Mucosa of descending colon (tissue), 3 donors: ENCODE measurements at regions not wholly inside any gene's neighbourhood (a gene's known extent, or its start where the extent isn't known, plus 50 kb on each side); places are given as distances from the start of the nearest gene placed in this dataset.

Source experiments
- ATAC-seq: fragments of 200-7000 bp; cut with Tn5 transposase; one replicate; pipeline ENCODE4 v1.9.1; 2020; ENCODE audit warnings: mild to moderate bottlenecking, moderate library complexity
- DNase-seq, 3 donors: peaks; one replicate each; pipeline ENCODE4 v3.0.0-alpha.2; 2020
- H3K36me3 ChIP-seq: fragments of 200-600 bp; one replicate; pipeline ENCODE4 v1.8.0; 2021; ENCODE audit warnings: low read depth, mild to moderate bottlenecking
- H3K4me1 ChIP-seq: fragments of 200-600 bp; one replicate; pipeline ENCODE4 v1.8.0; 2021; ENCODE audit warnings: low read depth, mild to moderate bottlenecking
- H3K4me3 ChIP-seq: fragments of 200-600 bp; one replicate; pipeline ENCODE4 v1.8.0; 2021; ENCODE audit warnings: mild to moderate bottlenecking
- H3K9me3 ChIP-seq: fragments of 200-600 bp; one replicate; pipeline ENCODE4 v1.8.0; 2021; ENCODE audit warnings: mild to moderate bottlenecking
- CTCF ChIP-seq: fragments of 200-600 bp; IDR thresholded peaks from one replicate; pipeline ENCODE4 v1.8.0; 2022; ENCODE audit warnings: antibody characterized with exemption, mild to moderate bottlenecking
- intact Hi-C, 2 donors: fragments of 100-400 bp; cut with DNase I in 1 of 2; cut with micrococcal nuclease in 1 of 2; formaldehyde crosslinking; loops; one replicate each; pipeline versions ENCODE4 v1.11.0 to v1.11.1; 2022; cut with DNase I, micrococcal nuclease
- donor health status: DM: no; HTN: no; CAD: no; lungs with moderate emphysema.
- donor health status: DM: no; HTN: no; CAD: no.
- donor health status: DM: no; HTN: yes; CAD: no.

DNA sequence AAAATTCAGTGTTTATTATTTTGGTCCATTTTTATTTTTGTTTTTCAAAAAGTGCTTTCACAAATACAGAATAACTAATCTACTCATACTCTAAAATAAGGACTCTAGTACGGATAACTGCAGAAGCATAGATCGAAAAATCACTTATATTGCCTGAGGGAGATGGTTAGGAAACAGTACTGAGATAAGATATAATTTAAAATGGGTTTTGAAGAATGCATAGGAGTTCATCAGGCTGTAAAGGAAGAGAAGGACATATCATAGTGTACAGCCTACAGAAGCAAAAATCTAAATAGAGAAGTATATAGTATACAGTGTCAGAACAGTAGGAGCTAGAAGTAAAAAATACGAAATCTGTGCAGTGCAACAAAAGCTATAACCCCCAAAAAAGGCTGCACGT lies 247.4 kb downstream of the SOX11 start:
- H3K4me1 ChIP-seq = no peaks in the 10 kb centered on the region
- TF ChIP-seq CTCF = no peak
- ATAC-seq (no peak), DNase-seq (no peak)
- peaks cover 4% of the 10 kb centered on the region for H3K9me3 ChIP-seq
- H3K36me3 ChIP-seq = no peaks in the 10 kb centered on the region
- intact Hi-C loops = no loop called here
- no peak overlapping the region for H3K4me3 ChIP-seq

- no peaks in the 10 kb centered on the region for H3K36me3 ChIP-seq
- intact Hi-C loops = no loop called here
- TF ChIP-seq CTCF = no peak
- peaks cover 4% of the 10 kb centered on the region for H3K9me3 ChIP-seq
- DNase-seq (no peak), ATAC-seq (no peak)
- no peak overlapping the region for H3K4me3 ChIP-seq
- H3K4me1 ChIP-seq = no peaks in the 10 kb centered on the region
Observed at GRCh38 chr2:5940596-5941535, 248.7 kb downstream of the SOX11 start.

DNA sequence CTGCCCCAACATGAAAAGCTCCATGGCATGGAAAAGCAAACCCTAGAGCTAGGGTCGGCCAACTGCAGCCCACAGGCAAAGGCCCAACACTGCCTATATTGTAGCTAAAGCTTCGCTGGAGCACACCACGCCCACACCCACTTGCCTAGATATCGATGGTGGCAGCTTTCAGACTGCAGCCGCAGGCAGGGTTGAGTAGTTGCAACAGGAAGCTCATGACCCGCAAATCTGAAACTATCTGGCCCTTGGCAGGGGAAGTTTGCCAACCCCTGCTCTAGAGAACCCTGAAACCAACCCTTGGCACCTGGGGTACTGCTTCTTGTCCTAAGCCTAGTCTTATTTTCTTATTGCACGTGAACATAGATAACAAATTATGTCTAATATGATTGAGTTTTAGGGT lies 250.0 kb downstream of the SOX11 start:
- DNase-seq = no peak
- no peaks in the 10 kb centered on the region for H3K4me1 ChIP-seq
- intact Hi-C loops = no loop called here
- peaks cover 1% of the 10 kb centered on the region for H3K9me3 ChIP-seq
- no peak for ATAC-seq
- H3K4me3 ChIP-seq = no peak overlapping the region
- no peak for TF ChIP-seq CTCF
- H3K36me3 ChIP-seq = no peaks in the 10 kb centered on the region

GRCh38 chr2:5945742-5946141 lies 253.6 kb downstream of the SOX11 start:
- Histone ChIP-seq H3K4me3 (no peak overlapping the region), H3K9me3 (peaks cover 1% of the 10 kb centered on the region), H3K36me3 (no peaks in the 10 kb centered on the region), H3K4me1 (no peaks in the 10 kb centered on the region)
- intact Hi-C loops = no loop called here
- DNase-seq (no peak), ATAC-seq (no peak)
- no peak for TF ChIP-seq CTCF

GRCh38 chr2:5946225-5947115 lies 254.3 kb downstream of the SOX11 start:
- no peak for TF ChIP-seq CTCF
- Histone ChIP-seq H3K4me1 (no peaks in the 10 kb centered on the region), H3K9me3 (peaks cover 1% of the 10 kb centered on the region), H3K36me3 (no peaks in the 10 kb centered on the region), H3K4me3 (no peak overlapping the region)
- ATAC-seq = no peak
- no peak for DNase-seq
- intact Hi-C loops = no loop called here
